CMK (cell line): ENCODE measurements at regions not wholly inside any gene's neighbourhood (a gene's known extent, or its start where the extent isn't known, plus 50 kb on each side); places are given as distances from the start of the nearest gene placed in this dataset.

ENCODE experiments used
- DNase-seq: peaks from one replicate; pipeline ENCODE4 v3.0.0-alpha.2; 2010; ENCODE audit warnings: low read depth

GRCh38 chr1:29744684-29745490 is 508.6 kb downstream of the PTPRU start:
- no peak for DNase-seq

GRCh38 chr1:29743931-29744330 is 507.6 kb downstream of the PTPRU start:
- no peak for DNase-seq

- DNase-seq: no peak
Observed at GRCh38 chr1:29743264-29743663, 506.9 kb downstream of the PTPRU start.

GRCh38 chr1:29739176-29739575 is 502.9 kb downstream of the PTPRU start:
- no peak for DNase-seq

GRCh38 chr1:29736582-29737188 is 500.4 kb downstream of the PTPRU start:
- DNase-seq: peak; percentile 8

- DNase-seq: no peak
Observed at GRCh38 chr1:29732453-29732852, 496.1 kb downstream of the PTPRU start.

GRCh38 chr1:29730623-29731022 is 494.3 kb downstream of the PTPRU start:
- DNase-seq: no peak

GRCh38 chr1:29729281-29729680 is 493.0 kb downstream of the PTPRU start:
- DNase-seq: no peak

- no peak for DNase-seq
Observed at GRCh38 chr1:29728703-29729102, 492.4 kb downstream of the PTPRU start.

- no peak for DNase-seq
Observed at GRCh38 chr1:29725262-29725661, 488.9 kb downstream of the PTPRU start.

GRCh38 chr1:29722598-29722997 is 486.3 kb downstream of the PTPRU start:
- DNase-seq: no peak

GRCh38 chr1:29719253-29719652 is 482.9 kb downstream of the PTPRU start:
- DNase-seq: no peak

- DNase-seq: no peak
Observed at GRCh38 chr1:29718791-29719190, 482.5 kb downstream of the PTPRU start.

- DNase-seq: no peak
Observed at GRCh38 chr1:29716306-29716705, 480.0 kb downstream of the PTPRU start.

- no peak for DNase-seq
Observed at GRCh38 chr1:29713857-29714256, 477.5 kb downstream of the PTPRU start.

- no peak for DNase-seq
Observed at GRCh38 chr1:29712801-29713200, 476.5 kb downstream of the PTPRU start.

GRCh38 chr1:29712284-29712651 is 475.9 kb downstream of the PTPRU start:
- DNase-seq: no peak

GRCh38 chr1:29711582-29712283 is 475.4 kb downstream of the PTPRU start:
- DNase-seq: no peak

GRCh38 chr1:29709704-29710280 is 473.5 kb downstream of the PTPRU start:
- no peak for DNase-seq

- DNase-seq: no peak
Observed at GRCh38 chr1:29708796-29709703, 472.7 kb downstream of the PTPRU start.

GRCh38 chr1:29708381-29708780 is 472.1 kb downstream of the PTPRU start:
- no peak for DNase-seq

GRCh38 chr1:29707796-29708195 is 471.5 kb downstream of the PTPRU start:
- DNase-seq: no peak
